Colonic mucosa (tissue), 4 donors: ENCODE measurements at regions not wholly inside any gene's neighbourhood (a gene's known extent, or its start where the extent isn't known, plus 50 kb on each side); places are given as distances from the start of the nearest gene placed in this dataset.

ENCODE experiments used
- DNase-seq: peaks from one replicate; pipeline ENCODE4 v3.0.0-alpha.2; 2020
- H3K27ac ChIP-seq: fragments of 200-600 bp; one replicate; pipeline ENCODE4 v1.8.0; 2021
- H3K27me3 ChIP-seq: fragments of 200-600 bp; one replicate; pipeline ENCODE4 v1.8.0; 2021
- H3K36me3 ChIP-seq: fragments of 200-600 bp; one replicate; pipeline ENCODE4 v1.8.0; 2021
- H3K4me1 ChIP-seq: fragments of 200-600 bp; one replicate; pipeline ENCODE4 v1.8.0; 2021; ENCODE audit warnings: mild to moderate bottlenecking
- H3K4me3 ChIP-seq: fragments of 200-600 bp; one replicate; pipeline ENCODE4 v1.8.0; 2021
- H3K9ac ChIP-seq, 2 donors: one replicate each; pipeline ENCODE4 v1.7.0; 2013; ENCODE audit warnings: control low read depth in 2 of 2, low read depth in 2 of 2, low read length in 2 of 2
- H3K9me3 ChIP-seq: fragments of 200-600 bp; one replicate; pipeline ENCODE4 v1.8.0; 2021
- intact Hi-C: fragments of 100-400 bp; cut with DNase I; formaldehyde crosslinking; loops from one replicate; pipeline ENCODE4 v1.14.1; 2022
- TF ChIP-seq, protein P1 (sequence below): fragments of 200-600 bp; IDR thresholded peaks from one replicate; pipeline ENCODE4 v1.8.0; 2022; ENCODE audit warnings: antibody characterized with exemption, mild to moderate bottlenecking
- donor health status: healthy.
- donor health status: DM: no; HTN: no; CAD: no.
- donor health status: DM: no; HTN: no; CAD: no.

DNA sequence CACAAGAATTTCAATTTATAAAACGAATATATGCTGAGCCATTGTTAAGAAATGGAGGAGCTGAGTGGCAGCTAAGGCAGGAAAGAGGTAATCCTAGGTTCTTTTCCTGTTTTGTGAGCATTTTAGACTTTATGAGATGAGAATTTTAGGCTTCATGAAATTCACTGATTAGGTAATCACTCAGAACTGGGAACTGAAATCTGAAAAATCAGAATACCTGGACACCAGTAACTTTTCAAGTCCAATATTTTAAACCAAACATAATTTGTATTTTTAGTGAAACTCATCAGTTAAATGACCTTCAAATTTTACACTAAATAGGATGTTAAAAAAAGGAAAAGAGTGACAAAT, 389.9 kb downstream of the HTR1B start:
- no peaks in the 10 kb centered on the region for H3K9me3 ChIP-seq
- no peaks in the 10 kb centered on the region for H3K36me3 ChIP-seq
- TF ChIP-seq, protein P1, sequence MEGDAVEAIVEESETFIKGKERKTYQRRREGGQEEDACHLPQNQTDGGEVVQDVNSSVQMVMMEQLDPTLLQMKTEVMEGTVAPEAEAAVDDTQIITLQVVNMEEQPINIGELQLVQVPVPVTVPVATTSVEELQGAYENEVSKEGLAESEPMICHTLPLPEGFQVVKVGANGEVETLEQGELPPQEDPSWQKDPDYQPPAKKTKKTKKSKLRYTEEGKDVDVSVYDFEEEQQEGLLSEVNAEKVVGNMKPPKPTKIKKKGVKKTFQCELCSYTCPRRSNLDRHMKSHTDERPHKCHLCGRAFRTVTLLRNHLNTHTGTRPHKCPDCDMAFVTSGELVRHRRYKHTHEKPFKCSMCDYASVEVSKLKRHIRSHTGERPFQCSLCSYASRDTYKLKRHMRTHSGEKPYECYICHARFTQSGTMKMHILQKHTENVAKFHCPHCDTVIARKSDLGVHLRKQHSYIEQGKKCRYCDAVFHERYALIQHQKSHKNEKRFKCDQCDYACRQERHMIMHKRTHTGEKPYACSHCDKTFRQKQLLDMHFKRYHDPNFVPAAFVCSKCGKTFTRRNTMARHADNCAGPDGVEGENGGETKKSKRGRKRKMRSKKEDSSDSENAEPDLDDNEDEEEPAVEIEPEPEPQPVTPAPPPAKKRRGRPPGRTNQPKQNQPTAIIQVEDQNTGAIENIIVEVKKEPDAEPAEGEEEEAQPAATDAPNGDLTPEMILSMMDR: no peak
- H3K9ac ChIP-seq: no peak overlapping the region
- H3K27ac ChIP-seq: no peak overlapping the region
- no peaks in the 10 kb centered on the region for H3K4me1 ChIP-seq
- no peak overlapping the region for H3K4me3 ChIP-seq
- intact Hi-C loops: no loop called here
- no peaks in the 10 kb centered on the region for H3K27me3 ChIP-seq
- DNase-seq: no peak

DNA sequence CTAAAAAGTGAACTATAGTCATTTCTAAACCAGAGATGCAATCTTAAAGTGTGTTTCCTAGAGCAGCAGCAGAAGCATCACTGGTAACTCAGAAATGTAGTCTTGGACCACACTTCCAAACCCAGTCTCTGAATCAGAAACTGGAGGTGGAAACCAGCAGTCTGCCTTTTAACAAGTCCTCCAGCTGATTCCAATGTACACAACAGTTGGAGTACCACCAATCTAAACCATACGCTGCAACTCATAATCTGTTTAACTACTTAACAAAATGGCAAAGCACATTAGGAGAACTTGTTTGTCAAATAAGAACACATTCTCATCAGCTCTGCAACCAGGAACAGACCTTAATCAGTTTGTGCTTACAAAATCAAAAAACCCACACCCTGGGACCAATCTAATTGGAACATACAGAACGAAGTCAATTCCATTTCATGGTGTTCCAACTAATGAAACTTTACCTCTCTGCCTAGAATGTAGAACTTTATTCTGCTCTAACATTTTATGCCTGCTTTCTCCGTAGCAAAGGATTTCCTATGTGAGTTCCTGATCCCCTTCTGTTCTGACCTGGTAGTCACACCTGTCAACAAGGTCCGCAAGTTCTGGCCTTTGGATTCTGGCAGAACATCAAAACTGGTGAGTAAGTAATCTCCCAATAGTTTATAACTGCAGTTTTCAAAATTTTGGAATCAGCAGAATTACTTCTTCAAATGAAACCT, 390.4 kb downstream of the HTR1B start:
- TF ChIP-seq, protein P1: no peak
- intact Hi-C loops: no loop called here
- no peak for DNase-seq

DNA sequence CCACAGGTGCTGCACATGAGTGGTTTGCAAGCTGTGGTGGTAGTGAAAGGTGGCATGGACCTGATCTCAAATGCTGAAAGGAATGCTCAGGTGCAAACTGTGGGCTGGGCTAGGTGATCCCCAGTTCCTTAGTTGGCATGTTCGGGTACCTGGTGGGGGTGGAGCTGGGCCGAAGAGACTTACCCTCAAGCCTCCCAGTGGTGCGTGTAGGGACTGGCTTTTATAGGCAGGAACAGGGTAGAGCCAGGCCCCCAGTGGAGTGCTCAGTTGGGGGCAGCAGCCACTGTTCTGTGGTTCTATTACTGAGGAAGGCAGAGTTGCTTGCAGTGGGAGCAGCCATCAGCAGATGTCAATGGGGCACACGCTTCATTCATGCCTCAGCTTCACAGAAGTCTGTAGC, 399.8 kb downstream of the HTR1B start:
- Histone ChIP-seq H3K27me3 (no peaks in the 10 kb centered on the region), H3K4me3 (no peak overlapping the region), H3K36me3 (no peaks in the 10 kb centered on the region), H3K4me1 (no peaks in the 10 kb centered on the region), H3K27ac (no peak overlapping the region), H3K9me3 (no peaks in the 10 kb centered on the region), H3K9ac (no peak overlapping the region)
- TF ChIP-seq, protein P1: no peak
- intact Hi-C loops: no loop called here
- no peak for DNase-seq

More for the DNA sequence above, 390.4 kb downstream of the HTR1B start:
- no peaks in the 10 kb centered on the region for H3K27me3 ChIP-seq
- no peaks in the 10 kb centered on the region for H3K9me3 ChIP-seq
- H3K36me3 ChIP-seq: no peaks in the 10 kb centered on the region
- no peak overlapping the region for H3K27ac ChIP-seq
- H3K4me1 ChIP-seq: no peaks in the 10 kb centered on the region
- no peak overlapping the region for H3K4me3 ChIP-seq
- H3K9ac ChIP-seq: no peak overlapping the region

DNA sequence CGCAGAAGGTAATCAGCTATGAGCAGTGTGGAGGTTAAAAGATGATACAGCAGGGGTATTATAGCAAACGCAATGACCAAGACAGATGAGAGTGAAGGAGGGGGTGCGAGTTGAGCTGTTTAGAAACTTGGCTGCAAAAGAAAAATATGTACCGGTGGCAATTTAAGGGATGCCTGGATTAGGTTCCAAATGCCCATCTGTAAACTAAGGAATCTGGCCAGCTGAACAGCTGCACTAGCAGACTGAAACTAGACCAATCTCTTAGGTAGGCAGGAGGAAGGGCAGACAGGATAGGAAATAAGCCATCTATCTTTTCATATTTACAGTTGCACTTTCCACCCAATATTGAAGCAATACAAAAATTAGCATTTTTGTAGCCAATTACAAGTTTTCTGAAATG, 407.6 kb downstream of the HTR1B start:
- no peaks in the 10 kb centered on the region for H3K27me3 ChIP-seq
- H3K4me1 ChIP-seq: no peaks in the 10 kb centered on the region
- H3K9ac ChIP-seq: no peak overlapping the region
- TF ChIP-seq, protein P1: no peak
- no peaks in the 10 kb centered on the region for H3K9me3 ChIP-seq
- H3K36me3 ChIP-seq: no peaks in the 10 kb centered on the region
- H3K27ac ChIP-seq: no peak overlapping the region
- no peak for DNase-seq
- intact Hi-C loops: no loop called here
- no peak overlapping the region for H3K4me3 ChIP-seq

DNA sequence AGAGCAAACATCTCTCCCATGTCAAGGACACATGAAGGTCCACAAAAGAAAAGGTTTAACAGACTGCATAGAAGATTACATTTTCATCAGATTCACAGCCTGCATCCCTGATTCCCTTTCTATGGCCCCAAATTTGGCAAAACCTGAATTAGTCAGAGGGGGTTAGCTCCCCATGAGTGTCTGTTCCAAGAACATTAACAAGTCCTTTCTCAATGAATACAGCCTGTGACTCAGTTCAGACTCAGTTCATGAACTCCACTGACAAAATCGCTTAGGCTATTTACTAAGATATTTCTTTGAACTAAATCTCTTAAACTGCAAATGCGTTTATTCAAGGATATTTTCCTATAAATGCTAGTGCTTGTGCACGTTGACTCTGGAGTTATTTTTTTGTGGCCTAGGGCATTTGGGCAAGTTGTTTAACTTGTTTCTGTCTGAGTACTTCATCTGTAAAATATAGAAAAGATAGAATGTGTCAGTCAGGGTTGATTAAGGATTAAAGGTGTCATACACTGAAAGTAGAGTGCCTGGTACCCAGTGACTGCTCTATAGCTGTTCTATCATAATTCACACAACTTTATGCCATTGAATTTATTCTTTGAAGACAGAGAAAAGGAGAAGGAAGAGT, 422.6 kb downstream of the HTR1B start:
- Histone ChIP-seq H3K4me3 (no peak overlapping the region), H3K9ac (no peak overlapping the region), H3K4me1 (no peaks in the 10 kb centered on the region), H3K27ac (no peak overlapping the region), H3K27me3 (no peaks in the 10 kb centered on the region), H3K36me3 (no peaks in the 10 kb centered on the region), H3K9me3 (no peaks in the 10 kb centered on the region)
- TF ChIP-seq, protein P1: no peak
- intact Hi-C loops: no loop called here
- no peak for DNase-seq
